Endodermal cell (in vitro differentiated cells): ENCODE measurements at regions not wholly inside any gene's neighbourhood (a gene's known extent, or its start where the extent isn't known, plus 50 kb on each side); places are given as distances from the start of the nearest gene placed in this dataset.

Source experiments
- DNase-seq: peaks from one replicate; pipeline ENCODE4 v3.0.0-alpha.2; 2017
- H3K27ac ChIP-seq: 2 replicates; pipeline ENCODE4 v1.5.1; 2013; ENCODE audit warnings: mild to moderate bottlenecking, low read depth, low read length, moderate library complexity
- H3K27me3 ChIP-seq: 2 replicates; pipeline ENCODE4 v1.6.1; 2013; ENCODE audit warnings: mild to moderate bottlenecking, low read length, moderate library complexity; ENCODE audit not compliant: insufficient read depth, control insufficient read depth, poor library complexity, severe bottlenecking
- H3K36me3 ChIP-seq: 2 replicates; pipeline ENCODE4 v1.7.0; 2013; ENCODE audit warnings: mild to moderate bottlenecking, low read length, moderate library complexity; ENCODE audit not compliant: control insufficient read depth, insufficient read depth
- H3K4me1 ChIP-seq: one replicate; pipeline ENCODE4 v1.7.0; 2013; ENCODE audit warnings: low read length; ENCODE audit not compliant: control insufficient read depth, insufficient read depth
- H3K4me3 ChIP-seq: 2 replicates; pipeline ENCODE4 v1.5.1; 2013; ENCODE audit warnings: mild to moderate bottlenecking, low read length, moderate library complexity
- H3K9ac ChIP-seq: 2 replicates; pipeline ENCODE4 v1.6.1; 2013; ENCODE audit warnings: mild to moderate bottlenecking, low read length, moderate library complexity; ENCODE audit not compliant: poor library complexity, severe bottlenecking; ENCODE audit errors: extremely low read depth
- H3K9me3 ChIP-seq: 2 replicates; pipeline ENCODE4 v1.6.1; 2013; ENCODE audit warnings: mild to moderate bottlenecking, low read length, moderate library complexity; ENCODE audit not compliant: control insufficient read depth
- H3K27ac Mint-ChIP-seq: 2 replicates; pipeline ENCODE4 v1.8.0; 2020; ENCODE audit warnings: mixed read lengths
- H3K27me3 Mint-ChIP-seq: 2 replicates; pipeline ENCODE4 v1.8.0; 2021; ENCODE audit warnings: mild to moderate bottlenecking, mixed read lengths; ENCODE audit not compliant: insufficient read depth
- H3K36me3 Mint-ChIP-seq: 2 replicates; pipeline ENCODE4 v1.8.0; 2020; ENCODE audit warnings: low read depth, mixed read lengths
- H3K4me1 Mint-ChIP-seq: 2 replicates; pipeline ENCODE4 v1.8.0; 2020; ENCODE audit warnings: mixed read lengths
- H3K4me3 Mint-ChIP-seq: 2 replicates; pipeline ENCODE4 v1.8.0; 2020; ENCODE audit warnings: mild to moderate bottlenecking, moderate library complexity, mixed read lengths
- H3K9me3 Mint-ChIP-seq: 2 replicates; pipeline ENCODE4 v1.8.0; 2020; ENCODE audit warnings: mild to moderate bottlenecking, mixed read lengths
- CTCF ChIP-seq: fragments of 200-600 bp; sonication (generic); conservative IDR thresholded peaks from 2 replicates; pipeline ENCODE4 v1.5.0; 2021; ENCODE audit warnings: antibody characterized with exemption, mild to moderate bottlenecking
- WGBS, 2 experiments: methylation state at CpG; one replicate each; pipeline versions ENCODE4 v1.1.5 to v1.1.7; 2013; ENCODE audit warnings: missing lambda C conversion rate in 2 of 2, mixed read lengths in 1 of 2; ENCODE audit not compliant: insufficient coverage in 1 of 2, insufficient read length in 1 of 2; 5-methylcytosine and 5-hydroxymethylcytosine counted together

GRCh38 chr6:80468398-80468797 lies 361.9 kb downstream of the BCKDHB start:
- Mint-ChIP-seq H3K4me3 (no peak overlapping the region), H3K27me3 (no peaks in the 10 kb centered on the region), H3K4me1 (peaks cover 20% of the 10 kb centered on the region), H3K36me3 (no peaks in the 10 kb centered on the region), H3K9me3 (no peaks in the 10 kb centered on the region), H3K27ac (no peak overlapping the region)
- Histone ChIP-seq H3K9ac (no peak overlapping the region), H3K27ac (no peak overlapping the region), H3K27me3 (no peaks in the 10 kb centered on the region), H3K4me3 (no peak overlapping the region), H3K9me3 (no peaks in the 10 kb centered on the region), H3K36me3 (no peaks in the 10 kb centered on the region), H3K4me1 (no peaks in the 10 kb centered on the region)
- WGBS, 2 experiments = 67 to 100% methylated on average over 1 of the region's 2 CpGs
- TF ChIP-seq CTCF = no peak
- DNase-seq = no peak

GRCh38 chr6:80467408-80467807 lies 360.9 kb downstream of the BCKDHB start:
- H3K36me3 ChIP-seq = no peaks in the 10 kb centered on the region
- no peak for TF ChIP-seq CTCF
- no peaks in the 10 kb centered on the region for H3K4me1 ChIP-seq
- H3K9me3 Mint-ChIP-seq = no peaks in the 10 kb centered on the region
- no peak overlapping the region for H3K9ac ChIP-seq
- no peaks in the 10 kb centered on the region for H3K27me3 Mint-ChIP-seq
- no peaks in the 10 kb centered on the region for H3K27me3 ChIP-seq
- no peaks in the 10 kb centered on the region for H3K9me3 ChIP-seq
- H3K27ac ChIP-seq = no peak overlapping the region
- WGBS, 2 experiments = 93 to 100% methylated on average over 2 of the region's 2 CpGs
- H3K4me3 ChIP-seq = no peak overlapping the region
- no peak overlapping the region for H3K4me3 Mint-ChIP-seq
- H3K27ac Mint-ChIP-seq = no peak overlapping the region
- no peak for DNase-seq
- peaks cover 20% of the 10 kb centered on the region for H3K4me1 Mint-ChIP-seq
- no peaks in the 10 kb centered on the region for H3K36me3 Mint-ChIP-seq

- no peaks in the 10 kb centered on the region for H3K9me3 ChIP-seq
- Mint-ChIP-seq H3K36me3 (no peaks in the 10 kb centered on the region), H3K4me1 (peaks cover 20% of the 10 kb centered on the region), H3K27me3 (no peaks in the 10 kb centered on the region), H3K27ac (no peak overlapping the region), H3K9me3 (no peaks in the 10 kb centered on the region), H3K4me3 (no peak overlapping the region)
- H3K4me3 ChIP-seq = no peak overlapping the region
- H3K27ac ChIP-seq = no peak overlapping the region
- no peak for DNase-seq
- TF ChIP-seq CTCF = no peak
- WGBS, 2 experiments = 99 to 100% methylated on average over 2 of the region's 2 CpGs
- H3K4me1 ChIP-seq = no peaks in the 10 kb centered on the region
- no peaks in the 10 kb centered on the region for H3K36me3 ChIP-seq
- no peak overlapping the region for H3K9ac ChIP-seq
- no peaks in the 10 kb centered on the region for H3K27me3 ChIP-seq
Observed at GRCh38 chr6:80466981-80467380, 360.5 kb downstream of the BCKDHB start.
